ENCODE measurements at regions not wholly inside any gene's neighbourhood (a gene's known extent, or its start where the extent isn't known, plus 50 kb on each side); places are given as distances from the start of the nearest gene placed in this dataset.

DNA sequence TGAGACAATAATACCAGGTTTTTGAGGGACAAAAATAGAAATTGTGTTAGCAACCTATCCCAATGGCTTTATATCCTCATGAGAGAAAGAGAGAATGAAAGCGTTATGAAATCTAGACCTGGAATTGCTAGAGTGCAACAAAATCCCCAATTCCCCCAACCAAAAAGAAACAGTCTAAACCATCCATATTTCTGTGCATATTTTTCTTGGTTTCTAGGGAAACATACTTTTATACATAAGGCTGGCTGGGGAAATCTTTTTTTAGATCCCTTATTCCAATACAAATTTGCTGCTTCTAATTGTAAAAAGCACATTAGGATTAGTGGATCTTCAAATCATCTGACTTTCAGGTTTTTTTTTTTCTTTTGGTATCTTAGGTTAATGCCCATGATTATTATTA lies 277.0 kb upstream of the SEMA3A start:
- Mint-ChIP-seq H3K27ac (no peak overlapping the region), H3K4me1 (ENCODE audit: low read depth) (peaks cover 5% of the 10 kb centered on the region; the same call in 1 of the 2 replicates), H3K4me3 (no peak overlapping the region), H3K27me3 (ENCODE audit: insufficient read depth) (no peaks in the 10 kb centered on the region), H3K36me3 (ENCODE audit: low read depth) (peaks cover 8% of the 10 kb centered on the region; the same call in 1 of the 2 replicates), H3K9me3 (no peaks in the 10 kb centered on the region)
- TF ChIP-seq CTCF (IDR thresholded peaks at IDR 0.05): no peak
- no peak for DNase-seq

GRCh38 chr7:84469034-84469433 lies 274.4 kb upstream of the SEMA3A start:
- TF ChIP-seq CTCF (IDR thresholded peaks at IDR 0.05): no peak
- Mint-ChIP-seq H3K4me1 (ENCODE audit: low read depth) (peaks cover 5% of the 10 kb centered on the region; the same call in 1 of the 2 replicates), H3K27me3 (ENCODE audit: insufficient read depth) (no peaks in the 10 kb centered on the region), H3K27ac (no peak overlapping the region), H3K9me3 (no peaks in the 10 kb centered on the region), H3K4me3 (no peak overlapping the region), H3K36me3 (ENCODE audit: low read depth) (peaks cover 11% of the 10 kb centered on the region; the same call in 1 of the 2 replicates)
- DNase-seq: no peak

DNA sequence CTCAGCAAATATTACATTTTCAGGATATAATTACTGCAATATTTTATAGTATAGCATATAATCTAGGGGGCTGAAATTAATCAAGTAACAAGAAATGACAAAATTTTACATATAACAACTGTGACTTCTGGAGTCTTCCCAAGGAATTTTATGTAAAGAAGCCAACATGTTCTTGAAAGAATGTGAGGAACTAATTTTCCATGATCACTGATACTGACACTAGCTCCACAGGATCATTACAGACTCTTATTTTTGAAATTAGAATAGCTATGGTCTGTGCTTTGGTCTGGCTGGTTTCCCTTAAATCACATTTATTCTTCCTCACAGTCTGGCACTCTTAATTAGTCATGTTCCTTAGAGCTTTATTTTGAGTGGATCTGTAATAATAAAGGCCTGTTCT lies 267.7 kb upstream of the SEMA3A start:
- no peak for DNase-seq
- H3K9me3 Mint-ChIP-seq: no peaks in the 10 kb centered on the region
- H3K36me3 Mint-ChIP-seq (ENCODE audit: low read depth): peaks cover 6% of the 10 kb centered on the region; the same call in 1 of the 2 replicates

GRCh38 chr7:84461093-84461492 lies 266.5 kb upstream of the SEMA3A start:
- Mint-ChIP-seq H3K9me3 (no peaks in the 10 kb centered on the region), H3K4me1 (ENCODE audit: low read depth) (0 out of 2 replicates have a peak, but pooled peaks cover under 1% of the 10 kb centered on the region), H3K27me3 (ENCODE audit: insufficient read depth) (no peaks in the 10 kb centered on the region), H3K27ac (no peak overlapping the region), H3K4me3 (no peak overlapping the region), H3K36me3 (ENCODE audit: low read depth) (no peaks in the 10 kb centered on the region)
- no peak for TF ChIP-seq CTCF (IDR thresholded peaks at IDR 0.05)
- DNase-seq: no peak

More for the DNA sequence above, 267.7 kb upstream of the SEMA3A start:
- Mint-ChIP-seq H3K4me1 (ENCODE audit: low read depth) (no peaks in the 10 kb centered on the region), H3K27ac (no peak overlapping the region), H3K27me3 (ENCODE audit: insufficient read depth) (no peaks in the 10 kb centered on the region), H3K4me3 (no peak overlapping the region)
- no peak for TF ChIP-seq CTCF (IDR thresholded peaks at IDR 0.05)

- TF ChIP-seq CTCF (IDR thresholded peaks at IDR 0.05): no peak
- H3K27me3 Mint-ChIP-seq (ENCODE audit: insufficient read depth): no peaks in the 10 kb centered on the region
- no peaks in the 10 kb centered on the region for H3K9me3 Mint-ChIP-seq
- H3K36me3 Mint-ChIP-seq (ENCODE audit: low read depth): no peaks in the 10 kb centered on the region; the same call in 1 of the 2 replicates
- no peak overlapping the region for H3K27ac Mint-ChIP-seq
- H3K4me3 Mint-ChIP-seq: no peak overlapping the region
- peaks cover 15% of the 10 kb centered on the region; the same call in 1 of the 2 replicates for H3K4me1 Mint-ChIP-seq (ENCODE audit: low read depth)
- DNase-seq: no peak
Observed at GRCh38 chr7:84455788-84456187, 261.2 kb upstream of the SEMA3A start.

Measured in HFFc6 (cell line).